ENCODE measurements at regions not wholly inside any gene's neighbourhood (a gene's known extent, or its start where the extent isn't known, plus 50 kb on each side); places are given as distances from the start of the nearest gene placed in this dataset.
"Not testable (repeated sequence)": the region's sequence is repeated elsewhere in the genome, so short reads cannot be mapped to it uniquely, and the experiment has no call there.

DNA sequence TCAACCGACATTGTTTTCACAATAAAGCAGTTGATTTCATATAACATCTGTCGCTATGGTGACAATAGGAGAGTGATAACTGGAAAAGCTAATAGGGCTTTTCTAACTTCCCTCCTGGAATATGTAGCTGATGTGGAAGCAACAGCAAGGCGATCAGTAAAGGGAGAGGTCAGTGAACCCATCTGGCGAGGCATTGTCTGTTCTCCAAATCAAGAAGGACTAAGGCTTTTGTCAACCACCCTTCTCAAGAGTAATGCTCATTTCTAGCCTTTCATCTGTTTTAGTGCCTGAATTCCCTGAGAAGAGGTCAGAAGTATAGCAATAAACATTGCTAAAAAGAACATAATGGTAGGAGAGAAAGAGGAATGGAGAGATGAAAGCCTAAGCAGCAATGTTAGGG is 201.3 kb downstream of the AKAP7 start:
- DNase-seq = no peak

DNA sequence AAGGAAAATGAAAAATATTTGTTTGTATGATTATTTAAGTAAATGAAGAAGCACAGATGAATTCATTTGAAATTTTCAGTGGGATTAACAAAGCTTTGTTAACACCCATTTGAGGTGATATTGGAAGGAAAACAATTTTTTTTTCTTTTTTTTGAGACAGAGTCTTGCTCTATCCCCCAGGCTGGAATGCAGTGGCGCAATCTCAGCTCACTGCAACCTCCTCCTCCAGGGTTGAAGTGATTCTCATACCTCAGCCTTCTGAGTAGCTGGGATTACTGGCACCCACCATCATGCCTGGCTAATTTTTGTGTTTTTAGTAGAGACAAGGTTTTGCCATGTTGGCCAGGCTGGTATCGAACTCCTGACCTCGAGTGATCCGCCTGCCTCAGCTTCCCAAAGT is 211.6 kb downstream of the AKAP7 start:
- DNase-seq = not testable (repeated sequence)

DNA sequence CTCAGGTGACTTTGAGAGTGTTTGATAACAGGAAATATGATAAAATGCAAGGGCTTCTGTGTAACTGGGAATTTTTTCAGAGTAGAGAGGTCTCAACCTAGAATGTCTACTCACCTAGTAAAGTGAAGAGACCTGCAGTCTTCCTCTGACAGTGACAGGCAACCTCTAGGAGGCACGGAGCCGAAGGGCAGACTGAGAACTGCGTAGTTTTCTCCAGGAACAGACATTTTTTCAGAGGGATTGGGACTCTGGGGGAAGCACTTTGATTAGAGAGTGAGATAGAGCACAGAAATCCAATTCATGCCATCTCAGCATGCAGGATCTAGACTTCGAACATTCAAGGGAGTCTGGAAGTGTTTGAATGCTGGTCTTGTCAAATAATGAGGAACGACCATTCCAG is 213.3 kb downstream of the AKAP7 start:
- DNase-seq = no peak

DNA sequence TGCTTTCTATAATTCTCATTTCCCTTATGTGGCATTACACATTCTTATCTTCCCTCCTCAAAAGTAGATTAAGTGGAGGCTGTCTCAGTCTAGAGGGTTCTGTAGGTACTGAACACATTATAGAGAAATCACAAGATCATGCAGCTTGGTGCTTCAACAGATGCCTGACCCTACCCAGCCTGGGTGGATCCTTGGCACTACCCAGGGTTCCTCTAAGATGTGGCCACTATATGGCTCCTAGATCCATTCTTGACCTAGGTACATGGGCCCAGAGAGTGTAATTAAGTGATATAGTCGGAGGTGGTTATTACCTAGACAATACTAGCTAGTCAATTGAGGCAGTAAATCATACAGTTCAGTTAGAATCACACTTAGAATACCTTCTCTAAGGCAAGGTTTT is 213.9 kb downstream of the AKAP7 start:
- no peak for DNase-seq

DNA sequence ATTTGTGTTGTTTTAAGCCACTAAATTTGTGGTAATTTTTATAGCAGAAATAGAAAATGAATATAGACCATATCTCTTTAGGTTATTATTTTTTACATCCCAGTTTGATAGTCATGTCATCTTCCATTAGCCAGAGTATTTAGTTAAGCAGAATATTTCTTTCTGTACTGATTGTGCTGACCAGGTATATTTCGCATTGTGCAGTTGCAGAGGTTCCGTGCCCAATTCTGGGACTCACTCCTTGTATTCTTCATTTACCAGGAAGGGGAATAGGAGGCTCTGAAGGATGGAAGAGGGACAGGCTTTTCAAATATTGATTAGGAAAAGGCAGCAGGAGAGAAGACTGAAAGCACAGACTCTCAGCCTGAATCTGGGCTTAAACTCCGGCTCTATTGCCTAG is 217.8 kb downstream of the AKAP7 start:
- no peak for DNase-seq

DNA sequence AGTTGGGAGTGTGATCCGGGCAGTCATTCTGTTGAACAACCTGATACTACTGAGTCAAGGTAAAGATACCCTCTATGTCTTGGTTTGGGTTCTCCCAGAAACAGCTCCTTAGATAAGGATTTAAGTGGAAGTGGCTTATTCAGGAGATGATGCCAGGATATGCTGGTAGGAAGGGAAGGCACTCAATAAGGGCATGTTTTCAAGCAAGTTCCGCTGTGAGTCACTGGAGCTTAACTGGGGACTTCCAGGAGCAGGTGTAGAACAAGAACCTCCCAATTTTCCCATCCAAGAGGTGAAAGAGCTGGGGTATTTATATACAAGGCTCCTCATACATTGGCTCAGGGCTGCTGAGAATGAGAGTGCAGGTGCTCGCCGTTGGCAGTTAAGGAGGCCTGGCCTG is 218.6 kb downstream of the AKAP7 start:
- no peak for DNase-seq

DNA sequence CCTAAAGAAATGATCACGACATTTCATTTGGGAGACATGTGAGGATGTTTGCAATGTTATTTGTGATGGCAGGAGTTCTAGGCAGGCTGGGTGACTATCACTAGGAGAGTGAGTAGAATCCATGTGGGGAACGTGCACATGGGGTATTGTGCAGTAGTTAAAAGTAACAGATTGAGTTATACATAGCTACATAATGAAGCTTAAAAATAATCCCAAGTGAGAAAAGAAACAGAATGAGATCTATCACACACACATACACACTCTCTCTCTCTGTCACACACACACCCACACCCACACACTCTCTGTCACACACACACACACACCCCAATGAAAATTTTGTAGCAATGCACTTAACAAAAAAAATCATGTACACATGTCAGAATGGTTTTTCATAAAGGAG is 218.7 kb upstream of the ARG1 start:
- no peak for DNase-seq

DNA sequence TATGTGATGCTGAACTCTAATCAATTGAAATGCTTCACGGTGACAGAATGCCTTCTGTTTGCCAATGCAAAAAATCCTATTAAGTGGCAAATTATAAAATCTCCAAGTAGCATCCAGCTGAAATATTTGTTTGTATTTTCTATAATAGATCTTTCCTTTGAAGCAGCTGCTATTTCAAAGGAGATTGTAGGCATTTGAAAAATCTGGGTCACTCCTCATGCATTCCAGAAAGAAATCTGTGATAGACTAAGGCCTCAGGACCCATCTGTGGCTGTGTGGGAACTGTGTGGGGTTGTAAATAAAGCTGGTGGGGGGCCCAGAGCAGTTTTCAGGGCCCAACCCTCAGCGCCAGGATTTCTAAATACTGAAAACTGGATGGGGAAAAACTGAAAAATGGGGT is 216.9 kb upstream of the ARG1 start:
- DNase-seq = no peak

DNA sequence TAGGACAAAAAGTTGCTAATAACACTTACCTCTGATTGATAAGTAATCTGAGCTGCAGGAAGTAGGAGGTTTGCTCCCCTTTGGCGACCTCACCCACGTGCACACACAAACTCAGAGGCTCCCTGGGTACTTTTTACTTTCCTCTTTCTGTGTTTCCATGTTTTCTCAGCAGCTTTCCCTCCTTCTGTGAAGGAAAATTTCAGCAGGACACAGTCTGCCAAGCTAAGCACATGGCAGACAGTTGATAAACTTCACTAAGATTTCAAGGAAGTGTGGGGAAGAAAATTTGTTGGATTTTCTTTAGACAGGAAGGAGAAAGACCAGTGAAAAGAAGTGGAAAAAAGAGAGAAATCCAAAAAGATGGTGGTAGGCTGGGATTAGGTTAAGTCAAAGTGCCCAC is 215.5 kb upstream of the ARG1 start:
- no peak for DNase-seq

DNA sequence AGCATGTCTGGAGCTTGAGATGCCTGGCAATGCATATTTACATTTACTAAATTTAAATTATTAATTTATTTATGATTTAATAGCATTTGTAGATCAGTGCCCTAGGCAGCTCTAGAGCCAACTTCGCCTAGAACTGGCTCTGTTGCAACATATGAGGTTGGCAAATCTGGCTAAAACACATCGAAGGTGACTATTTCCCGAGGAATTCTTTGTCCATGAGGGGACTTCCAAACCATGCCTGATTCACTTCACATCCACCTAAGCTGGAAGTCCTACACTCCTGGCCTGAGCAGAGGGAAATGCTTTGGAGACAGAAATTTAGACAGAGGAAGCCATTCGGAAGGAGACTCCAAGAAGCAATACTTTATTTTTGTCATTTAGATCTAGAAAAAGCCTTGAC is 211.0 kb upstream of the ARG1 start:
- no peak for DNase-seq

DNA sequence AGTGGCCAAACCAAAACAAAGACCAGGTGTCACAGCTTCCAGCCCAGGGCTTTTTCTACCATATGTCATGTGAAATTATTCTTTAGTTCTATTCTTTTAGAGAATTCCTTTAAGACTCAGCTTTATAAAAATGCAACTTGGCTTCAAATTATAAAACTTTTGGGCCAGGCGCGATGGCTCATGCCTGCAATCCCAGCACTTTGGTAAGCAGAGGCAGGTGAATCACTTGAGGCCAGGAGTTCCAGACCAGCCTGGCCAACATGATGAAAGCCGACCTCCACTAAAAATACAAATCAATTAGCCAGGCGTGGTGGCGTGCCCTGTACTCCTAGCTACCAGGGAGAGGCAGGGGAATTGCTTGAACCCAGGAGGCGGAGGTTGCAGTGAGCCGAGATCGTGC is 210.3 kb upstream of the ARG1 start:
- no peak for DNase-seq

DNA sequence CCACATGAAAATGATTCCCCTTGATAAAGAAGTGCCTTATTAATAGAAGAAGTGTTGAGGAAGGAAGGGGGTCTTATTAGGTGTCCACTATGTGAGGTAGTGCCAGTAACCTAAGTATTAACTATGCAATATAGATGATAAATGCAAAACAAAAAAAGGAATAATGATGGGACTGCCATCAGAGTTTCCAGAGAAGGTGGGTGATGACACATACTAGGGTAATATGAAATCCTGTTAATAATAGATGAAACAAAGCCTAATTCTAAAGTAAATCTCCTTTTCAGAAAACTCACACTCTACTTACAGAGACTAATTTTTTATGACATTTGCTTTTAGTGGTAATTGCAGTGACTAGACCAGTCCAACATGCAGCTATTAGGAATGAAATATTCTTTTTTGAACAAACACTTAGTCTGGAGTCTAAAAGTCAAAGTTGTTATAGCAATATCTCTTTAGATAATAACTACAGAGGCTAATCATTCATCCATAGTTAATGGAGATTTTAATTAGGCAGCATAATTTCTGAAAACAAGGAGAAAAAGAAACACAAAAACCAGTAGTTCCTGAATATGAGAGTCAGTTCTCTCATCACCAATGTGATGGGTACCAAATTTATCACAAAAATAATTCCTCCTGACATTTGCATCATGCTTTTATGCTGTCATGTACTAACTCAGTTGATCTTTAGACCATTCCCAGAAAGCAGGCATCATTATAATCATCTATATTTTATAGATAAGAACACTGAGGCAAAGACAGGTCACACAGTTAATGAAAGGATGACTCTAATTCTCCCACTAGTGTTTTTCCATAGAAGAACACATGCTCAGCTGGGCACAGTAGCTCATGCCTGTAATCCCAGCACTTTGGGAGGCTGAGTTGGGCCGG is 208.8 kb upstream of the ARG1 start:
- no peak for DNase-seq

DNA sequence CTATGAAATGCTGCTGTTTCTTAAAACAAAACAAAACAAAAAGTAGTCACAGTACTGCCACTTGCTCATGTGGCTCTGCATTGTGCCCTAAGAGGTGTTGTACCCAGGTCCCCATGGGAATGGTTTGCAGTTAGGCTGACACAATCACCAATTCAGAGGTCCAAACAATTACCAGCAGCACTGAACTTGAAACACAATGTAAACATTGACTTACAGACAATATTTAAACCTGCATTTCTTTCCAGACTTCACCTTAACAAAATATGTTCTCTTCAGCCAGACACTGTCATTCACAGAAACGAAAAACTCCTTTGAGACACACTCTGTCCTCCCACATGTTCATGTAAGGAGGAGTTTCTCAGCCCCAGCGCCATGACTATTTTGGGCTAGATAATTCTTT is 206.8 kb upstream of the ARG1 start:
- no peak for DNase-seq

DNA sequence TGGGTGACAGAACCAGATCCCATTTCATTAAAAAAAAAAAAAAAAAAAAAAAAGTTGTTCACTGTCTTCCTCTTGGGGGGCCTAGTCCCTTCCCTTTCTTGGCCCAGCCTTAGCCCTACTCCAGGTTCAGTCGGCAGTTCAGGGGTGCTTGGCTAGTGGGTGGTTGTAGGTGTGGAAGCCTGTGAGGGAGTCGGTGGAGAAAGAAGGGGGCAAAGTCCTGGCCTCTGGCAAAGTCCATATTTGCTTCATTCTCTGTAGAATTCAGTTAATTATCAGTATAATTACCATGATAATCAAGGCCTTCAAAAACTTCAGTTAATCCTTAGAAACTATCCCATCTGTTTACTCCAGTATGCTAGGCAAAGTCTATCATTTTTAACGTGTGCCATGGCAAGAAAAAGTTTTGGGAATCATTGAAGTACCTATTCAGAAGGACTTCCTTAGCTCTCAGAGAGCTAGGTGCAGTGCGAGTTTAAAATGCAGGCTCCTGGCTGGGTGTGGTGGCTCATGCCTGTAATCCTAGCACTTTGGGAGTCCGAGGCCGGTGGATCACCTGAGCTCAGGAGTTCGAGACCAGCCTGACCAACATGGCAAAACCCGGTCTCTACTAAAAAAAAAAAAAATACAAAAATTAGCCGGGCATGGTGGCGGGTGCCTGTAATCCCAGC is 205.7 kb upstream of the ARG1 start:
- DNase-seq = no peak

DNA sequence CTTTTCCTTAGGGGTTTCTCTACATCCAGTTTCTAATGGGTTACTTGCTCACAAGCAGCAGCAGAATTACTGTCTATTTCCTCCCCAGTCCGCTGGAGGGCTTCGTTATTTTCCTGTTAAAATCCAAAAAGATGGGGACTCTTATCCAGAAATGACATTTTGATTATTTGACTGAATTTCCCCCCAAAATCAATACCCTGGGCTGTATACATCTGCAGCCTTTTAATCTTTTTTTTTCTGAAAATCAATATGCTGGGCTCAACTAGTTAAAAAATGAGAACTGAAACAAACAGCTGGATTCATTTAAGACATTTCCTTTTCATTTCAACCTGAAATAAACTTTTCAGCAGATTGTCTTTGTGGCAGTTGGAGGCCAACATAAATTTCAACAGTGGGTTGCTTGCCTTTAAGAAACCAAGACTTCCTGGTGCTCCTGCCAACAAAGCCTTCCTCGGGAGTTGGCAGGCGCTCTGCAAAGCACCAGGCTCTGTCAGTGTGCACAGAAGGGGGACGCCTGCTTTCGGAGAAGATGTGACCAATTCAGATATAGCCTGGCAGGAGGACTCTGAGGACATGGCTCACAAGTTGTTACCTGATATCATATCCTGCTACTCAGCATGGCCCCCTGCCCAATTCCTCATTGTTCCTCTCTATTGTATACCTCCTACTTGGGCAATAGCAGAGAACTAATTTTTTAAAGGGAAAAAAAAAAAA is 204.7 kb upstream of the ARG1 start:
- no peak for DNase-seq

DNA sequence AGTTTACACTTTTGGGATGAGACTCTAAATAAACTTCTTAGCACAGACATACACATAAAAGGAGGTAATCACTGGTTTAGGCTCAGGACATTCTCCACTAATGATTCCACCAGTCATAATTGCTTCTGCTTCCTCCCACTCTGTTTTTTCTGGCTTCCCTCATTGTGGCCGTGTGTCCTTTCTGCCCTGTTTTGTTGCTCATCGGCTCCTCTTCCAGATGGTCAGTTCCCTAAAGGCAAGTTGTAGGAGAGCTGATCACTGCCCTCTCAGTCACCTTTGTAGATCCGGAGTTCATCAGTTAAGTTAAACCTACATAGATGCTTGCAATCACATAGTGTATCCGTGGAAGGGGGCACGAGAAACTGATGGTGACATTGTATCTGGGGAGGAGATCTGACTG is 200.5 kb upstream of the ARG1 start:
- DNase-seq = no peak

DNA sequence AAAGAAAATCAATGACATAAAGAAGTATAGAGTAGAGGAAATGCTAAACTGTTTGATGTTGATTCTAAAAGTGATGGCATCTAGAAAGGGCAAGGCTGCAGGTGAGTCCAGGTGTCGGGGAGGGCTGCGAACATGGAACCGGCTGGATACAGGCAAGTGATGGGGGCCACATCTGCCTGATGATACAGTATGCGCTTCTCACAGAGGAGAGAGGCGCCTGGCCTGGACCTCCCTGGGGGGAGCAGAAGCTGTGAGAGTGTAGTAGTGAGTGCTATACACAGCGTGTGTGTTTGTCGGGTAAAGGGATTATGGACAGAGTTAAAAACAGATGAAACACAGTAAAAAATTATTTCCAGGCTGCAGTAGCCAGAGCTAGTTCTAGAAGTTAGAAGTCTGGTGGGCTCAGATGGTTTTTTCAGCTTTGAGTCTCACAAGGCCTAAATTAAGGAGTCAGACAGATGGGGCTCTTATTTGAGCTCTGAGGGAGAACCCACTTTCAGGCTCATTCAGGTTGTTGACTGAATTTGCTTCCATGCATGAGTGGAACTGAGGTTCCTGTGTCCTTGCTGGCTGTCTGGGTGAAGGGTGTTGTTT is 195.8 kb upstream of the ARG1 start:
- no peak for DNase-seq

DNA sequence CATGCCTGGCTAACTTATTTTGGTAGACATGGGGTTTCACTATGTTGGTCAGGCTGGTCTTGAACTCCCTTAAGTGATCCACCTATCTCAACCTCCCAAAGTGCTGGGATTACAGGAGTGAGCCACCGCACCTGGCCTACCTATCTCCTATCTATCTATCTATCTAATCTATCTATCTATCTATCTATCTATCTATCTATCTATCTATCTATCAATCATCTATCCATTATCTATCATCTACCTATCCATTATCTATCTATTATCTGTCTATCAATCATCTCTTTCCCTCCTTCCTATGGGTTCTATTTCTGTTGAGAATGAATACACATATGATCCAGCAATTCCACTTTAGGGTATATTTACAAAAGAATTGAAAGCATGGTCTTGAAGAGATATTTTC is 194.2 kb upstream of the ARG1 start:
- no peak for DNase-seq

DNA sequence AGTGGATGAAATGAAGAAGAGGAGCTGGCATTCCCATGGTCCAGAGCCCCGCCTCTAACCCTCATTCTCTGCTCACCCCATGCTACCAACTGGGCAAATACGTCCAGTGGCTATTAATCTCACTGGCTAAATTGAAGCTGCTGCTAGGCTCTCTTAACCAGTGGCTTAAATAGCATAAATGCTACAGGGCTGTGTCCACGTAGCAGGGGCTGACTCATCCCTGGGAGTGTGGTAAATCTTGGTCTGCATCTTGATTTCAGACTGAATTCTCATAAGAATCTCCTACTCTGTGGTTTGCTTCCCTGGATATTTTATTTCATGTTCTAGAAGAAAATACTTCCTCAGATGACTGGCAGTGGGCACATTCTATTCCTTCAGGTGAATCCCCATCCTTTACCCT is 193.1 kb upstream of the ARG1 start:
- no peak for DNase-seq

DNA sequence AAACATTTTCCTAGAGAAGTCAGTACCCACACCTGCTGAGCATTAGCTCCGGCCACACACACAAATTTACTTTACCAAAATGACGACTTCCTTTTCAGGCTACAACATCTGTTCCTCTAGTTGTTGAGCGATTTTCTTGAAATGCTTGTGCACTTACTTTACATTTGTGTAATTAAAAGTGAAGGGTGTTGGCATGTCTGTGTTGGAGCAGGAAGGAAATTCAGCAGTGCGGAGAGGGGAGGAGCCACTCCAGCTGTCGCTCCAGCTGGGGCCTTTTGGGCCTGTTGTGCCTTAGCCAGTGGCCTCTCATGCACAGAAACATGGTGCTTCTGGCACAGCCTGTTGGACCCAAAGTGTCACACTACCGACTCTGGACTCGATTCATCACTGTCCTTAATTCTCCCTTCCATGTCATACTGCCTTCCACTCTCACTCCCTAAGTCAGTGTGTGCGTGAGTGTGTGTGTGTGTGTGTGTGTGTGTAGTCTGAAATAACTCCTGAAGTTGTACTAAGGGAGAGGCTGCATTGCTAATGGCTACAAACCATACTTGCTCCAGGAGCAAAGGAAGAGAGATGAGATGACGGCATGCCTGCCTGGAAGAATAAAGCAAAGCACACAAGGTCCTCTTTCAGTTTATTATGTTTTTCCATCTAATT is 191.8 kb upstream of the ARG1 start:
- no peak for DNase-seq

DNA sequence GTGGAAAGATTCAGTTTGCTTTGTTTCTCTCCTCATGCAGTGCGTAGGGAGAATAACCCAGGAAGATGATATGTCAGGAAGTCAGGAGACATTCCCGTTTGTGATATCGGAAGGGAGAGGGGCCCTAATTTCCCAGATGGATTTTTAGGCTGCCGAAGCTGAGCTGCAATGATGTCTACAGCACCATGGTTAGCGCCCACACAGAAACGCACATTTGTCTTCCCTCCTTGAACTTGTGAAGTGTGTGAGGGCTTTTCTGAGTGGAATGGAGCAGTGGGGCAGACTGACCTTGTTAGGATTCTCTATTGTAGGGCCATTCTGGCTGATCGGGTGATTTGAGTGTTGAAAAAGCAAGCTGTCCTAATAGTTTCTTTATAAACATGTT is 191.3 kb upstream of the ARG1 start:
- no peak for DNase-seq

DNA sequence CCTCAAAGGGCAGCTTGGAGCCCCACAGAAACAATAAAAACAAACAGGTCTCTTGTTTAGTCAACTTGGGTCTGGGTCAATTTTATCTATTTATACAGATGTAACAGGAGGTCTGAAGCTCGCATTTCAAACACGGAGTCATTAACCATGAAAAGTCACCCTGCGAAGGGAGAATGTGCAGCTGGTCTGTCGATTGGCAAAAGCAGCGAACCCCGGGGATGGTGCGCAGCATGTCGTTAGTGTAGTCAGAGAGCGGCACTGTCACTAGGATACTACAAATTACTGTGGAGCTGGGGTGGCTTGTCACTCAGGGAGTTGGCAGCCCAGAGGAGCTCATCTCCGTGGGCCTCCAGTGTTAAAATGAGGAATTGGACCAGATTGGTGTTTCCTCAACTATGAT is 190.4 kb upstream of the ARG1 start:
- no peak for DNase-seq
